ENCODE measurements at regions not wholly inside any gene's neighbourhood (a gene's known extent, or its start where the extent isn't known, plus 50 kb on each side); places are given as distances from the start of the nearest gene placed in this dataset.

GRCh38 chr17:77796176-77796860 is 162.2 kb upstream of the TNRC6C start:
- no peak for TF ChIP-seq CTCF (IDR thresholded peaks at IDR 0.05; ENCODE audit: insufficient read depth, low read length, poor library complexity, severe bottlenecking)
- TF ChIP-seq EZH2phosphoT487 (conservative IDR thresholded peaks at IDR 0.05; ENCODE audit: low read length) = no peak
